Osteocyte (in vitro differentiated cells): ENCODE measurements at regions not wholly inside any gene's neighbourhood (a gene's known extent, or its start where the extent isn't known, plus 50 kb on each side); places are given as distances from the start of the nearest gene placed in this dataset. TPM values are rescaled to one million over a fixed set of nuclear protein-coding genes. Genes with fewer than 3 reads are reported as not detected.
"Not testable (repeated sequence)": the region's sequence is repeated elsewhere in the genome, so short reads cannot be mapped to it uniquely, and the experiment has no call there.

Source experiments
- DNase-seq: peaks from one replicate; pipeline ENCODE4 v3.0.0; 2021; ENCODE audit warnings: mixed read lengths; ENCODE audit not compliant: unreplicated experiment; ENCODE audit errors: extremely low spot score
- H3K27ac Mint-ChIP-seq: one replicate; pipeline ENCODE4 v1.8.0; 2021; ENCODE audit warnings: mild to moderate bottlenecking, mixed read lengths; ENCODE audit not compliant: unreplicated experiment
- H3K27me3 Mint-ChIP-seq: one replicate; pipeline ENCODE4 v1.8.0; 2021; ENCODE audit warnings: mixed read lengths; ENCODE audit not compliant: unreplicated experiment
- H3K36me3 Mint-ChIP-seq: one replicate; pipeline ENCODE4 v1.8.0; 2021; ENCODE audit warnings: mixed read lengths; ENCODE audit not compliant: unreplicated experiment
- H3K4me1 Mint-ChIP-seq: one replicate; pipeline ENCODE4 v1.8.0; 2021; ENCODE audit warnings: mixed read lengths; ENCODE audit not compliant: unreplicated experiment
- H3K4me3 Mint-ChIP-seq: one replicate; pipeline ENCODE4 v1.8.0; 2021; ENCODE audit warnings: mild to moderate bottlenecking, moderate library complexity, mixed read lengths; ENCODE audit not compliant: unreplicated experiment
- H3K9me3 Mint-ChIP-seq: one replicate; pipeline ENCODE4 v1.8.0; 2021; ENCODE audit warnings: mixed read lengths; ENCODE audit not compliant: unreplicated experiment
- CTCF ChIP-seq: fragments of 200-600 bp; sonication (generic); IDR thresholded peaks from 2 replicates; pipeline ENCODE4 v1.5.0; 2021; ENCODE audit warnings: antibody characterized with exemption, mild to moderate bottlenecking, moderate library complexity
- microRNA-seq: library from miRNA; unstranded; fragments of <30 nt; microRNA quantifications from one replicate; pipeline ENCODE4 v1.1.0, GENCODE V29; 2020; ENCODE audit not compliant: unreplicated experiment

DNA sequence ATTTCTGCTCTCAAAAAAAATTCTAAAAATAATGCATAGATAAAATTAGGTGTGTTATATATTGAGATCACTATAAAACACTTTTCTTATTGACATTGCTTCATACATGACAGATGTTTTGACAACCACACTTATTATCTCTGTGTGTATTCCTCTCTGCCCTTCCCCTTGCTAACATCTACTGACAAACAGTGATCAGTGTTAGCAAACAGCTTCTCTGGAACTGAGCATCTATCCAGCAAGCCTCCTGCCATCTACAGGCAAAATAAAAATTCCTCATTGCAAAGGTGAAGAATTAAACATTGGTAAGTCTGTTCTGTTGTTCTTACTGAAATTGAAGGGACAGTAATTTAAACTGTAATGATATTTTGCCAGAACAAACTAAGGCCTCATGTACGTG lies 2153.9 kb downstream of the NCAM2 start:
- H3K36me3 Mint-ChIP-seq, result no peaks in the 10 kb centered on the region
- no peaks in the 10 kb centered on the region for H3K4me1 Mint-ChIP-seq
- H3K27me3 Mint-ChIP-seq, result no peaks in the 10 kb centered on the region
- no peak for TF ChIP-seq CTCF
- H3K4me3 Mint-ChIP-seq, result no peak overlapping the region
- no peak overlapping the region for H3K27ac Mint-ChIP-seq
- H3K9me3 Mint-ChIP-seq, result peaks cover 4% of the 10 kb centered on the region
- no peak for DNase-seq

GRCh38 chr21:23153842-23154241 lies 2155.6 kb downstream of the NCAM2 start:
- not testable (repeated sequence) for H3K27me3 Mint-ChIP-seq, H3K27ac Mint-ChIP-seq, H3K4me1 Mint-ChIP-seq, H3K36me3 Mint-ChIP-seq, DNase-seq, H3K9me3 Mint-ChIP-seq, H3K4me3 Mint-ChIP-seq

GRCh38 chr21:23155281-23155680 lies 2157.1 kb downstream of the NCAM2 start:
- Mint-ChIP-seq H3K9me3 (no peaks in the 10 kb centered on the region), H3K36me3 (no peaks in the 10 kb centered on the region)
- no peak for TF ChIP-seq CTCF

DNA sequence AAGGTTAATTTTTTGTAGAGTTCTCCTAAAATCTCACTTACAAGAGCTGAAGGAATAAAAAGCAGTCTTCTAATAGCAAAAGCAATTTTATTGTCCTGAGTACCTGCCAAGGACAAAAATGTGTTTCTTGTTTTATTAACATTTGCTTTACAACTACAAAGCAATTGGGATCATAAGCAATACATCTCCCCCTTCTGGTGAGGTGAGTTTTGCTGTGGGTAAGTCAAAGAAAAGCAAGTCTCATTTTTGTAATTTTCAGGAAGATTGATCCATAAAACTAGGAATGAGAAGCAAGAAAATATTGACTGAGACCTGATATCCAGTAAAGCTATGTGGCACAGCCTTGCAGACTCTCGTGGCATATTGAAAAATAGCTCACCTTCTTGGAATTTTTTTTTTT lies 2162.7 kb downstream of the NCAM2 start:
- H3K27ac Mint-ChIP-seq, result no peak overlapping the region
- no peak overlapping the region for H3K4me3 Mint-ChIP-seq
- TF ChIP-seq CTCF, result no peak
- peaks cover 3% of the 10 kb centered on the region for H3K9me3 Mint-ChIP-seq
- DNase-seq, result no peak
- no peaks in the 10 kb centered on the region for H3K4me1 Mint-ChIP-seq
- H3K27me3 Mint-ChIP-seq, result no peaks in the 10 kb centered on the region
- no peaks in the 10 kb centered on the region for H3K36me3 Mint-ChIP-seq

More at GRCh38 chr21:23155281-23155680, 2157.1 kb downstream of the NCAM2 start:
- Mint-ChIP-seq H3K4me3 (no peak overlapping the region), H3K27ac (no peak overlapping the region), H3K4me1 (no peaks in the 10 kb centered on the region), H3K27me3 (no peaks in the 10 kb centered on the region)
- no peak for DNase-seq

DNA sequence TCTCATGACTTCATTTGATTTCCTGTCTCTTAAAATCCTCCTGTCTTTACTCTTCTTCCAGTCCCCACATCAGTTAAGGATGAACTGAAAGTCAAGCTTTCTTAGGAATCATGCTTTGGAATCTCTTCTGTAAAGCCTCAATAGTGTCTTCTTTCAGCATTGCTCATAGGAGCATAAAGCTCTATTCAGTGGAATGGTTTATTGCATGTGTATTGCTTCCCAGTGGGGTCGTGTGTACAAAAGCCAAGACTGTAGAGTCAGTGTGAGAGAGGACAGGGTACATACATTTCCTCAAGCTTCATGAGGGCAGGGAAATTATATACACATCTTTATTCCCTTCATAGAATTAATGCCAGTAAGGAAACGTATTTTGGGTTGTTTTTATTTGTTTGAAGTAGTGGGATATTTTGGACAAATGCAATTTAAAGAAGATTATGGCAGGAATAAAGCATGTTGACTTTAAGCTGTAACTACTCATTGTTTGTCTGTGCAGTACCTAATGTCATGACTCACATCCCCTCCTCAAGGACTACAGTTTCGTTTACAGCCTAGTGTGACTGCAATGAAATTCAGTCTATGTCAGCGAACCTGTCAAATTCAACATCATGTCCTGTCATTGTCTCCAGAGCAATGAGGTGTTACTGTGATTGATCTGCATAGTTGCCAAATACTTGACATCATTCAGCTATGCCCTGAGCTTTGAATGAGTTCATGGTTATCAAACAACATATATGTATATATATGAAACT lies 2164.2 kb downstream of the NCAM2 start:
- no peak overlapping the region for H3K27ac Mint-ChIP-seq

More for the DNA sequence above, 2164.2 kb downstream of the NCAM2 start:
- H3K9me3 Mint-ChIP-seq, result peaks cover 8% of the 10 kb centered on the region
- no peak overlapping the region for H3K4me3 Mint-ChIP-seq
- no peak for TF ChIP-seq CTCF
- no peak for DNase-seq
- no peaks in the 10 kb centered on the region for H3K27me3 Mint-ChIP-seq
- H3K36me3 Mint-ChIP-seq, result no peaks in the 10 kb centered on the region
- H3K4me1 Mint-ChIP-seq, result no peaks in the 10 kb centered on the region

Small RNA genes lying in the stretch of these regions (microRNA-seq; reads per million reads assigned to microRNA genes)
- gene MIR6130, result not detected
